Mesodermal cell (in vitro differentiated cells): ENCODE measurements at regions not wholly inside any gene's neighbourhood (a gene's known extent, or its start where the extent isn't known, plus 50 kb on each side); places are given as distances from the start of the nearest gene placed in this dataset.
"Not testable (repeated sequence)": the region's sequence is repeated elsewhere in the genome, so short reads cannot be mapped to it uniquely, and the experiment has no call there.

Experiments used
- H3K27ac ChIP-seq: 2 replicates; pipeline ENCODE4 v1.7.0; 2013; ENCODE audit warnings: mild to moderate bottlenecking, low read depth, low read length, moderate library complexity; ENCODE audit not compliant: severe bottlenecking
- H3K36me3 ChIP-seq: 2 replicates; pipeline ENCODE4 v1.7.1; 2013; ENCODE audit warnings: mild to moderate bottlenecking, low read length, moderate library complexity; ENCODE audit not compliant: control insufficient read depth, insufficient read depth
- H3K4me1 ChIP-seq: one replicate; pipeline ENCODE4 v1.7.1; 2013; ENCODE audit warnings: mild to moderate bottlenecking, low read length; ENCODE audit not compliant: insufficient read depth, control insufficient read depth, poor library complexity, severe bottlenecking
- H3K4me3 ChIP-seq: 2 replicates; pipeline ENCODE4 v1.7.0; 2013; ENCODE audit warnings: low read length, control low read depth, mild to moderate bottlenecking; ENCODE audit not compliant: insufficient read depth, poor library complexity, severe bottlenecking; ENCODE audit errors: extremely low read depth
- H3K9me3 ChIP-seq: 2 replicates; pipeline ENCODE4 v1.7.1; 2013; ENCODE audit warnings: mild to moderate bottlenecking, low read length, moderate library complexity; ENCODE audit not compliant: control insufficient read depth
- WGBS, 2 experiments: methylation state at CpG; one replicate each; pipeline ENCODE4 v1.1.5; 2013; ENCODE audit warnings: missing lambda C conversion rate in 2 of 2; ENCODE audit not compliant: insufficient coverage in 2 of 2; 5-methylcytosine and 5-hydroxymethylcytosine counted together

DNA sequence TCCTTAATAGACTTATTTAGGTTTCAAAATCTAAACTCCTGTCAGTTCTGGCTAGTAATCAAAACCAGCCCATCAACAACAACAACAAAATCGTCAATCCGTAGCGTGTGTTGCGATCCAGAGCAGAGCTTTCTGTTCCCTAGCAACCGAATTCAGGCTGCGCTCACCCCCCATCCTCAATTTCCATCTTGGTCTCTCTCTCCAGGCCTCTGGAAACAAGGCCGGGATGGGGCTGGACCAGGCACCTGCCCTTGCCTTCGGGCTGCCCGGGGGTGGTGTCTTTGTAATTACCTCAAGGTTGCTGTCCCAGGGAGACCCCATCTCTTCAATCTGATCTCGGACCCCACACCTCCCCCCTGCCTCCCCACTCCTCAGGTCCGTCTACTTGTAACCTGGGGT, 1341.5 kb downstream of the BRD1 start:
- Histone ChIP-seq H3K27ac (no peak overlapping the region), H3K4me3 (no peak overlapping the region), H3K36me3 (no peaks in the 10 kb centered on the region), H3K4me1 (peaks cover 6% of the 10 kb centered on the region), H3K9me3 (no peaks in the 10 kb centered on the region)
- 92 to 93% methylated on average over 8 to 11 of the region's 11 CpGs for WGBS, 2 experiments

DNA sequence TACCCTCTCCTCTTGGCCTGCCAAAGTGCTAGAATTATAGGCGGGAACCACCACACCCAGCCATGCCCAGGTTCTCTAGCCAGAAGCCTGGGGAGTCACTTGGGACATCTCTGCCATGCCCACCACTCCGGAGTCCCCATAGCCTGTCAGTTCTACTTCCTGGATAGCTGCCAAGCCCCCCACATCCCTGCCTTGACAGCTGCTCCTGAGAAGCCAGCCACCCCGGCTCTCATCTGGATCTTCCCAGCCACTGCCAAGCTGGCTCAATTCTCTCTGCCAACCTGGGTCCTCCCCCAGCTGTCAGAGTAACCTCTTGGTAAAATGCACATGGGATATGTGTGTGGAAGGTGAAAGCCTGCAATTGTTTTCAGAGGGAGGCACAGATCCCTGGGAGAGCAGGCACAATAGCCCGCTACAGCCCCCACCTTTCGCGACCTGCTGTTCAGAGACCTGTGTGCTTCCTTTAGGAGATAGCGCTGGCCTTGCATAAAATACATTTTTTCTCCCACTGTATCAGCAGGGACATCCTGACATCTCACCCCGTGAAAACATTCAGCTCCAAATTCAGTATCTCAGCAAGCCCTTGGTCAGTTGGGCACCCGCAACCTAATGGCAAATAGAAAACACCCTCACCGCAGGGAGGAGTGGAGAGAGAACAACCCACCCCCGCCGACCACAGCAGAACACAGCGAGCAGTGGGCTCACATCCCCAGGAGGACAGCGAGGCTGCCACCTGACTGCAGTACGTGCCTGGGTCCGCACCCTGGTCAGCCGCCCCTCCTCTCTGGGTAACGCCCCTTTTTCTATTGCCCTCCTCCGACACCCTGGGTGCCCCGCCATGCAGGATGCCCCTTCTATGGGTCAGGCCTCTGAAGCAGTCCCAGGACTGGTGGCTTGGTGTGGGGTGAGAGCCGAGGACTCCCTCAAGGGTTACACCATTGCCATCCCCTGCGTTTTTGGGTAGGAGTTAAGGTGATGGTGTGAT, 1342.2 kb downstream of the BRD1 start:
- H3K36me3 ChIP-seq = no peaks in the 10 kb centered on the region
- H3K9me3 ChIP-seq = no peaks in the 10 kb centered on the region
- H3K27ac ChIP-seq = no peak overlapping the region
- no peaks in the 10 kb centered on the region for H3K4me1 ChIP-seq
- H3K4me3 ChIP-seq = no peak overlapping the region
- 74 to 78% methylated on average over 7 to 15 of the region's 22 CpGs for WGBS, 2 experiments

DNA sequence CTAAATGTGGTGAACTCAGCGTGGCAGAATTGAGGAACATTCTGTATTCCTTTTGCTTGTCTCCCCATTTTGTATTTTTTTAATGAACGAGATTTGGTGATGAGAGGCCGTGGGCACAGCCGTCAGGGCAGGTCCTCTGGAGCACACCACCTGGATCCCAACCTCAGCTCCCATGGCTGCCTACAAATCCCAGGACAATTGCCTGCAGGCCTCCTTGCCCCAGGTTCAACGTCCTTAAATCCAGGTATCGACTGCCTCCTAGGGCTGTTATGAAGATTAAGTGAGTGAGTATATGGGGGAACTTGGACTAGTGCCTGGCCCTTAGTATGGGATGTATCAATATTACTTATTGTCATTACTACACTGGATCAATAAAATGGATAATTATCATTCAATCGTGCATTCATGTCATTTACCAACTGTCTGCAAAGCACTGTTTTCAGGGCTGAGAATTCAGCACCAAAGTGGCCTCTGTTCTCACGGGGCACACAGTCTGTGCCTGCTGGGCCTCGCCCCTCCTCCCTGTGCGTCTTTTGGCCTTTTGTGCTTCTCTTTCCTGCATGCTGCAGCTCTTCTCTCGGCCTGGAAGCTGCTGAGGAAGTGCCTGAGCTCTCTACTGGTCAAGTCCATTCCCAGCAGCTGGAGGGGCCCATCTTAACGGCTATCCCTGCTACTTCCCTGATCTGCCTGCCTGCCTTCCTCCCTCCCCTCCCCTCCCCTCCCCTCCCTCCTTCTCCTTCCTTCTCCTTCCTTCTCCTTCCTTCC, 1343.7 kb downstream of the BRD1 start:
- H3K4me1 ChIP-seq = no peaks in the 10 kb centered on the region
- no peak overlapping the region for H3K27ac ChIP-seq
- H3K4me3 ChIP-seq = no peak overlapping the region
- 67% methylated on average over 7 to 9 of the region's 12 CpGs for WGBS, 2 experiments
- no peaks in the 10 kb centered on the region for H3K9me3 ChIP-seq
- no peaks in the 10 kb centered on the region for H3K36me3 ChIP-seq

DNA sequence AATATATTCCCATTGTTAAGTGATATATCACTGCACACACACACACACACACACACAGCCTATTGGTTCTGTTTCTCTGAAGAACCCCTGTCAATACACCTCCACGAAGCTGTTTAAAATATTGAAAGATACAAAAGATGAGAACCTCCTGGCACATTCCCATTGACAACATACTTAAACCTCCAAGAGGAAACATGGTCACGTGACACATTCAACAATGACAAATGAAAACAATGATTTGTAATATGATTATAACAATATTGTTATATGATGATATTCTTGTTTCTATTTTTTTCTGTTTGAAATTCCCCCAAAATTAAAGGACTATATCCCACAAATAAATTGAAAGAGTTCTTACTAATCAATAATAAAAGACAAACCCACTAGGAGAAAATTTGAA, 1344.9 kb downstream of the BRD1 start:
- no CpG with 5 or more reads among the region's 2 CpGs for WGBS, 2 experiments
- Histone ChIP-seq H3K4me1 (no peaks in the 10 kb centered on the region), H3K27ac (no peak overlapping the region), H3K4me3 (no peak overlapping the region), H3K36me3 (no peaks in the 10 kb centered on the region), H3K9me3 (no peaks in the 10 kb centered on the region)

DNA sequence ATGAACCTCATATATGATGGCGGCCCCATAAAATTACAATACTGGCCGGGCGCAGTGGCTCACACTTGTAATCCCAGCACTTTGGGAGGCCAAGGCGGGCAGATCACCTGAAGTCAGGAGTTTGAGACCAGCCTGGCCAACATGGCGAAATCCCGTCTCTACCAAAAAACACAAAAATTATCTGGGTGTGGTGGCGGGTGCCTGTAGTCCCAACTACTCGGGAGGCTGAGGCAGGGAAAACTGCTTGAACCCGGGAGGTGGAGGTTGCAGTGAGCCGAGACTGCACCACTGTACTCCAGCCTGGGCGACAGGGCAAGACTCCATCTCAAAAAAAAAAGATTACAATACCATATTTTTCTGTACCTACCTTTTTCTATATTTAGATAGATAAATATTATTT, 1345.5 kb downstream of the BRD1 start:
- not testable (repeated sequence) for H3K4me3 ChIP-seq, H3K36me3 ChIP-seq, H3K27ac ChIP-seq, H3K9me3 ChIP-seq, H3K4me1 ChIP-seq
- WGBS, 2 experiments = 95 to 100% methylated on average over 5 to 8 of the region's 11 CpGs

DNA sequence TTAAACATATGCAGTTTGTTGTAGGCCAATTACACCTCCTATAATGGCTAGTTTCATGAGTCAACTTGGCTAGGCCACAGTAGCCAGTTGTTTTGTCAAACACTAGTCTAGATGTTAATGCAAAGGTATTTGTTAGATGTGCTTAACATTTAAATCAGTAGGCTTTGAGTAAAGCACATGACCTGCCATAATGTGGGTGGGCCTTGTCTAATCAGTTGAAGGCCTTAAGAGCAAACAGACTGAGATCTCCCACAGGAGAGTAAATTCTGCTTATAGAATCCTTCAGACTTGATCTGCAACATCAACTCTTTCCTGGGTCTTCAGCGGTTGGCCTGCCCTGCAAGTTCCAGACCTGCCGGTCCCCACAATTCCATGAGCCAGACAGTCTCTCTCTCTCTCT, 1345.9 kb downstream of the BRD1 start:
- Histone ChIP-seq H3K4me1 (no peaks in the 10 kb centered on the region), H3K4me3 (no peak overlapping the region), H3K9me3 (no peaks in the 10 kb centered on the region), H3K36me3 (no peaks in the 10 kb centered on the region), H3K27ac (no peak overlapping the region)
- 80 to 100% methylated on average over 1 of the region's 2 CpGs for WGBS, 2 experiments

DNA sequence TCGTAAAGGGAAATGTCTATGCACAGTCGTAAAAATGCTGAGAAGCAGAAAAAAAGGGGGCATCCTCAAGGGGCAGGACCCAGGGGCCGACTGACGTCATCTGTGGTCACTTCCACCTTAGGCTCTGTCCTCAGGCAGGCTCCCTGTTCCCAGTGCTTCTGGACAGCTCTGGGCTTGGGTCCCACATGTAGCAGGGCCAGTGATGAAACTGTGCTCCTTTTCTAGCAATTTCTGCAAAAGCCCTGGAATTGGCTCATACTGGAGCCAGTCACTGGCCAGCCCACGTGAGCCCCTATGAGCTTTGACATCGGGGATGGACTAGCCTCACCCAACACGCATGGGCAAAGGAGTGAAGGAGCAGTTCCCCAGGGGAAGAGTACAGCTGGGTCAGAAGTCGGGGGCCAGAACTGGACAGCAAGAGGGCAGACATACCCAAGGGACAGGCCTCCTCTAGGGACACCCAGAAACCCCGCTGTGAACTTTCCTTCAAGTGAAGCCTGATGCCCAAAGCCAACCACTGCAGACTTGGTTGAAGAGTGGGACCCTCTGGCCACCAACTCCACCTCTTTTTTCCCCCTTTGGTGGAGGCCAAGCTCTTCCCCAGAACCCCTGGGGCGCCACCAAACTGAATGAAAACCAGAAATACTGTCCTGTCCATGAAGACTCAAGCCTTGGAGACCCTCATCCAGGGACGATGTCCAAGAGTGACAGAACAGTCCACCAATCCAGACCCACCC, 1349.0 kb downstream of the BRD1 start:
- no peaks in the 10 kb centered on the region for H3K9me3 ChIP-seq
- 89 to 94% methylated on average over 9 to 11 of the region's 11 CpGs for WGBS, 2 experiments
- no peaks in the 10 kb centered on the region for H3K36me3 ChIP-seq
- no peak overlapping the region for H3K4me3 ChIP-seq
- no peaks in the 10 kb centered on the region for H3K4me1 ChIP-seq
- no peak overlapping the region for H3K27ac ChIP-seq

DNA sequence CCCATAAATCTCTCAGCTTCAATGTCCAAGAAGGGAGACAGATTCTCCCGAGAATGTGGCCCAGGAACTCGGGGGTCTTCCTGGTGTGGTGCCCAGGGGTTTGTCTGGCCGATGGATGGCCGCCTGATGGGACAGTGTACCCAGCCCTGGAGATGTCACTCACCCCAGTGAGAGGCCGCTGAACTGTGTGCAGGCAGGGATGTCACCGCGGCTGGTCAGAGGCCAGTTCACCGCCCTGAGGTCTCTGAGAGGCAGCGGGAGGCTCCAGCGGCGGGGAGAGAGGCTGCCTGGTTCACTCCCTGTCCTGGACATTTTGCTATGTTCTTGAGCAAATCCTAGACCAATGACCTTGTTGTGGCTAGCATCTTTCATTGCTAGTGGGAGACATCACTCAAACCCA, 1349.5 kb downstream of the BRD1 start:
- Histone ChIP-seq H3K4me1 (no peaks in the 10 kb centered on the region), H3K4me3 (no peak overlapping the region), H3K36me3 (no peaks in the 10 kb centered on the region), H3K9me3 (no peaks in the 10 kb centered on the region), H3K27ac (no peak overlapping the region)
- 91 to 92% methylated on average over 9 to 11 of the region's 11 CpGs for WGBS, 2 experiments

DNA sequence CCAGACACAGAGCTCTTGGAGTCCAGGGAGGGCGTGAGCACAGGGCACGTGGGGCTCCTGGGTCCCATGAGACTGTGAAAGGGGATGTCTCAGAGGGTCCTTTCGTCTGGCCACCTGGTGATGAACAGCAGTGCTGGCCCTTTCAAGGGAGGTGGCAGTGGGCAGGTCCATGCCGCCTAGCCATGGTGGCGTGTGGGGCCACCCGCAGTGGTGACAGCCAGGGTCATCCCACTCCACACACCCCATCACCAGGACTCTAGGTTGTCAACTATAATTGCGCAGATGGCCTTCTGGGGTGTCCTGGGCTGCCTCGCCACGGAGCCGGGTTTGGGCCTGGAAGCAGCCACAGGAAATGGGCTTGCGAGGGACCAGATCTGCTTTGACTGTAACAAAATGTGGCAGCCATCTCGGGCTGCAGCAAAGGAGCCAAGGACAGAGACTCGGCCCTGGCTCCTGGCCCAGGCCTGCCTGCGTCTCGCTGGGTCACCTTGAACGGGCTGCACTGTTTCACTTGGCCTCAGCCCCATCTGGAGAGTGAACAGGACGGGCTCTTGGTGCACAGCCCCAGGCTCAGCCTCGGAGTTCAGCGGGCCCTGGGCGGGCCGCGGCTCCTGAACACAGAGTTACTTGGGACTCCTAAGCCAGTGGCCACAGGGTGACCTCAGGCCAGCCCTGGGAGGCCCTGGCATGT, 1350.5 kb downstream of the BRD1 start:
- no peak overlapping the region for H3K27ac ChIP-seq

DNA sequence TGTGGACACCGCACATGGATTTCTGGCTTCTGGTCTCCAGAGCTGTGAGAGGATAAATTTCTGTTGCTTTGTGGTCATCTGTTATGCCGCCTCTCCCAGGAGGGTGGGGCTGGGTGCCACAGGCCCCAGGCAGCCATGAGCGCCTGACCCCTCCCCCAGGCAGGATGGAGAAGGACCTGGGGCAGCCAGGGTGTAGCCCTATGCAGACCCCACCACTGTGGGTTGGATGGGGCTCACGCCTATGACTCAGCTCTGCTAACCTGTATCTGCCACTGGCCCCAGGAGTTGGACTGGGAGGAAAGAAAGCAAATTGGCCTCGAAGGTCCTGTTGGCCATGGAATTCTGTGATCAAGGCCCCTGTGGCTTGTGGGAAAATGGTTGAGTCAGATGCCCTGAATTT, 1351.1 kb downstream of the BRD1 start:
- Histone ChIP-seq H3K4me3 (no peak overlapping the region), H3K36me3 (no peaks in the 10 kb centered on the region), H3K4me1 (no peaks in the 10 kb centered on the region), H3K9me3 (no peaks in the 10 kb centered on the region), H3K27ac (no peak overlapping the region)
- WGBS, 2 experiments = 79 to 100% methylated on average over 3 to 5 of the region's 5 CpGs

More for the DNA sequence above, 1350.5 kb downstream of the BRD1 start:
- Histone ChIP-seq H3K4me3 (no peak overlapping the region), H3K36me3 (no peaks in the 10 kb centered on the region), H3K4me1 (no peaks in the 10 kb centered on the region), H3K9me3 (no peaks in the 10 kb centered on the region)
- 88 to 90% methylated on average over 18 to 21 of the region's 22 CpGs for WGBS, 2 experiments
